ENCODE measurements at regions not wholly inside any gene's neighbourhood (a gene's known extent, or its start where the extent isn't known, plus 50 kb on each side); places are given as distances from the start of the nearest gene placed in this dataset.

DNA sequence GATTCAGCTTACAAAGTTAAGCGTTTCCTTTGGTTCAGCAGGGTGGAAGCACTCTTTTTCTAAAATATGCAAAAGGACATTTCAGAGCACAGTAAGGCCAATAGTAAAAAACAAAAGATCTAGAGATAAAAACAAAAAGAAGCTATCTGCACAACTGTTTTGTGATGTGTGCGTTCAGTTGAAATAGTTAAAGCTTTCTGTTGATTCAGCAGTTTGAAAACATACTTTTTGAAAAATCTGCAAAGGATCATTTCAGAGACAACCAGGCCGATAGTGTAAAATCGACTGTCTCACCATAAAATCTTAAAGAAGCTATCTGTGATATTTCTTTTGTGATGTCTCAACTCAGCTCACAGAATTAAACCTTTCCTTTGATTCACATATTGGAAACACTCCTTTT is 300.0 kb upstream of the ALG10B start:
- Histone ChIP-seq H3K9me2 (no peaks in the 10 kb centered on the region), H3F3A (replicated peaks; ENCODE audit: insufficient read depth) (no peaks in the 10 kb centered on the region), H3K9me3 (no peaks in the 10 kb centered on the region; the same call in 1 of the 2 replicates), H4K20me1 (ENCODE audit: insufficient read depth) (no peaks in the 10 kb centered on the region), H3K4me2 (no peak overlapping the region), H3K4me1 (ENCODE audit: control insufficient read depth in 1 of 2, insufficient read depth in 2 of 2, low read depth in 1 of 2, low read length in 1 of 2) (no peaks in the 10 kb centered on the region), H2AFZ (ENCODE audit: low read depth) (no peak overlapping the region), H3K27me3 (ENCODE audit: insufficient read depth) (no peaks in the 10 kb centered on the region), H3K4me3 (ENCODE audit: low read depth in 2 of 2, low read length in 1 of 2) (no peak overlapping the region), H3K79me2 (ENCODE audit: insufficient read depth) (no peaks in the 10 kb centered on the region), H3K36me3 (replicated peaks in 1 of 2; ENCODE audit: control insufficient read depth in 1 of 2, insufficient read depth in 2 of 2, low read length in 1 of 2) (no peaks in the 10 kb centered on the region), H3K27ac (ENCODE audit: low read depth in 2 of 2, low read length in 1 of 2) (no peak overlapping the region), H3K9ac (no peak overlapping the region)
- ChIA-PET POLR2A (no interaction called here), CTCF (no interaction called here)
- TF ChIP-seq TEAD4 (IDR thresholded peaks at IDR 0.05; ENCODE audit: borderline replicate concordance, insufficient read depth) (no peak), USF2 (IDR thresholded peaks at IDR 0.05; ENCODE audit: borderline replicate concordance, low read depth, low read length) (no peak), MXI1 (IDR thresholded peaks at IDR 0.05; ENCODE audit: low read depth, low read length) (no peak), SIN3A (IDR thresholded peaks at IDR 0.05; ENCODE audit: borderline replicate concordance, low read depth, low read length) (no peak), RXRA (IDR thresholded peaks at IDR 0.05; ENCODE audit: borderline replicate concordance, low read depth) (no peak), SMC3 (IDR thresholded peaks at IDR 0.05; ENCODE audit: low read depth, low read length) (no peak), MEF2A (IDR thresholded peaks at IDR 0.05; ENCODE audit: borderline replicate concordance, low read depth) (no peak), ELF1 (IDR thresholded peaks at IDR 0.05) (no peak), YY1 (IDR thresholded peaks at IDR 0.05; ENCODE audit: low read depth) (no peak), ZBTB33 (IDR thresholded peaks at IDR 0.05; ENCODE audit: borderline replicate concordance, low read depth) (no peak), FOXJ3 (CRISPR knock-in tag; IDR thresholded peaks at IDR 0.05) (no peak), GABPA (IDR thresholded peaks at IDR 0.05; ENCODE audit: low read depth) (no peak), RAD21 (IDR thresholded peaks at IDR 0.05; ENCODE audit: low read length) (no peak), REST (IDR thresholded peaks at IDR 0.05; ENCODE audit: low read depth, low read length) (no peak)
- TF ChIP-seq, protein P1, sequence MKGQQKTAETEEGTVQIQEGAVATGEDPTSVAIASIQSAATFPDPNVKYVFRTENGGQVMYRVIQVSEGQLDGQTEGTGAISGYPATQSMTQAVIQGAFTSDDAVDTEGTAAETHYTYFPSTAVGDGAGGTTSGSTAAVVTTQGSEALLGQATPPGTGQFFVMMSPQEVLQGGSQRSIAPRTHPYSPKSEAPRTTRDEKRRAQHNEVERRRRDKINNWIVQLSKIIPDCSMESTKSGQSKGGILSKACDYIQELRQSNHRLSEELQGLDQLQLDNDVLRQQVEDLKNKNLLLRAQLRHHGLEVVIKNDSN (IDR thresholded peaks at IDR 0.05; ENCODE audit: borderline replicate concordance, low read depth) = no peak
- TF ChIP-seq, protein P2, sequence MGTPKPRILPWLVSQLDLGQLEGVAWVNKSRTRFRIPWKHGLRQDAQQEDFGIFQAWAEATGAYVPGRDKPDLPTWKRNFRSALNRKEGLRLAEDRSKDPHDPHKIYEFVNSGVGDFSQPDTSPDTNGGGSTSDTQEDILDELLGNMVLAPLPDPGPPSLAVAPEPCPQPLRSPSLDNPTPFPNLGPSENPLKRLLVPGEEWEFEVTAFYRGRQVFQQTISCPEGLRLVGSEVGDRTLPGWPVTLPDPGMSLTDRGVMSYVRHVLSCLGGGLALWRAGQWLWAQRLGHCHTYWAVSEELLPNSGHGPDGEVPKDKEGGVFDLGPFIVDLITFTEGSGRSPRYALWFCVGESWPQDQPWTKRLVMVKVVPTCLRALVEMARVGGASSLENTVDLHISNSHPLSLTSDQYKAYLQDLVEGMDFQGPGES (IDR thresholded peaks at IDR 0.05; ENCODE audit: low read depth, low read length) = no peak
- WGBS (ENCODE audit: low lambda C conversion rate) = 8% methylated on average over 4 of the region's 4 CpGs
- no peak for DNase-seq

Data from SK-N-SH (cell line).